ENCODE measurements at regions not wholly inside any gene's neighbourhood (a gene's known extent, or its start where the extent isn't known, plus 50 kb on each side); places are given as distances from the start of the nearest gene placed in this dataset.

DNA sequence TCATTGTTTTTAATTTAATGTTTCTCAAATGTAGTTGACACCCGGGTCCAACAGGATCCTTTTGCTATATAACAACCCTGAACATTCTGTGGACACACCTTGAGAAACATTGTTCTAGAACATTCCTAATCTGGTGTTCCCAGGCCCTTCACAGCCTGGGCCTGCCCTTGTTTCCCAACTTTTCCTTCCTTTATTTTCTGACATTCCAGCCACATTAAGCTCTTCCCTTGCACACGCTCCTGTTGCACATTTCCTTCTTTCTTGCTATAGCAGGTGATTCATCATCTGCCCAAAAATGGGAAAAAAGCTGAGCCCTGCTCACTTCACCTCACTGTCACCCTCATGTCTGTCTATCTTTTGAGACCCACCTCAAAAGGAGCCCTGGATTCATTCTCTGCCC lies 67.9 kb upstream of the MARCHF10 start:
- DNase-seq (ENCODE audit: low read depth, low spot score) = no peak
- in situ Hi-C loops (cut with HindIII; ENCODE audit: low sequenced_read_pairs) = no loop called here
- TF ChIP-seq, protein P1, sequence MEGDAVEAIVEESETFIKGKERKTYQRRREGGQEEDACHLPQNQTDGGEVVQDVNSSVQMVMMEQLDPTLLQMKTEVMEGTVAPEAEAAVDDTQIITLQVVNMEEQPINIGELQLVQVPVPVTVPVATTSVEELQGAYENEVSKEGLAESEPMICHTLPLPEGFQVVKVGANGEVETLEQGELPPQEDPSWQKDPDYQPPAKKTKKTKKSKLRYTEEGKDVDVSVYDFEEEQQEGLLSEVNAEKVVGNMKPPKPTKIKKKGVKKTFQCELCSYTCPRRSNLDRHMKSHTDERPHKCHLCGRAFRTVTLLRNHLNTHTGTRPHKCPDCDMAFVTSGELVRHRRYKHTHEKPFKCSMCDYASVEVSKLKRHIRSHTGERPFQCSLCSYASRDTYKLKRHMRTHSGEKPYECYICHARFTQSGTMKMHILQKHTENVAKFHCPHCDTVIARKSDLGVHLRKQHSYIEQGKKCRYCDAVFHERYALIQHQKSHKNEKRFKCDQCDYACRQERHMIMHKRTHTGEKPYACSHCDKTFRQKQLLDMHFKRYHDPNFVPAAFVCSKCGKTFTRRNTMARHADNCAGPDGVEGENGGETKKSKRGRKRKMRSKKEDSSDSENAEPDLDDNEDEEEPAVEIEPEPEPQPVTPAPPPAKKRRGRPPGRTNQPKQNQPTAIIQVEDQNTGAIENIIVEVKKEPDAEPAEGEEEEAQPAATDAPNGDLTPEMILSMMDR (IDR thresholded peaks at IDR 0.05; ENCODE audit: low read depth, low read length) = no peak
- no peak overlapping the region for H3K4me3 ChIP-seq (ENCODE audit: low read depth, low read length)

DNA sequence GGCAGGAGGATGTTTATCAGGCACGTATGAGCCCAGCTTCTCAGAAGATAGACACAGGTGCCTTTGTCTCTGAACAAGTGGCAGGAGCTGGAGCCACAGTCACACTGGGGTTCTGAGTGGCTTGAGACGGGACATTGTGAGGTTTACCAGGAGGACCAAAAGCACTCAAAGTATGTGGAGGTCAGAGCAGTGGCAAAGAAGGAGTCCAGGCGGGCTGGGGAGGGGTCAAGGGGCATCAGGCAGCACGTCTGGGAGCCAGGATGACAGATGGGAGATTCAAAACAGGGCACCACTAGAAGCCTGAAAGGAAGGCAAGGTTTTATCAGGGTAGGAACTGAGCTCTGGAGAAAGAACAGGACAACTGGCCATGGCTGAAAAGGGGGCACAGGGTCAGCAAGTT lies 67.2 kb upstream of the MARCHF10 start:
- no peak for DNase-seq (ENCODE audit: low read depth, low spot score)
- in situ Hi-C loops (cut with HindIII; ENCODE audit: low sequenced_read_pairs) = no loop called here
- TF ChIP-seq, protein P1 (IDR thresholded peaks at IDR 0.05; ENCODE audit: low read depth, low read length) = no peak
- H3K4me3 ChIP-seq (ENCODE audit: low read depth, low read length) = no peak overlapping the region

DNA sequence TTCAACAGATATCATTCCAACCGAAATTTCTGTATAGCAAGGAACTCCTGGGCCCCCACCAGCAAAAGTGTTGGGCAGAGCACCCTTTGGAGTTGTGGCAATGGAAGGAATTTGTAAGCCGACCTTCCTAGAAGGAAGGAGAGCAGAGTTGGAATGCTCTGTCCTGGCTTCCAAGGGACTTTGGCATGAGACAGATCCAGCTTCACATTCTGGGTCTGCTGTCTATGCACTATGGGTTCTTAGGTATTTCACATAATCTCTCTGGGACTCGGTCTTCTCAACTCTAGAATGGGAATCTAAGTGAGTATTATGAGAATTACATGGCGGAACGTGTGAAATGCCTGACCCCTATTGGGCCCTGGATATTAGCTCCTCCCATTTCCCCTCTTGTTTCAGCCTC lies 63.2 kb upstream of the MARCHF10 start:
- in situ Hi-C loops (cut with HindIII; ENCODE audit: low sequenced_read_pairs) = no loop called here
- DNase-seq (ENCODE audit: low read depth, low spot score) = no peak
- no peak overlapping the region for H3K4me3 ChIP-seq (ENCODE audit: low read depth, low read length)
- TF ChIP-seq, protein P1 (IDR thresholded peaks at IDR 0.05; ENCODE audit: low read depth, low read length) = no peak

DNA sequence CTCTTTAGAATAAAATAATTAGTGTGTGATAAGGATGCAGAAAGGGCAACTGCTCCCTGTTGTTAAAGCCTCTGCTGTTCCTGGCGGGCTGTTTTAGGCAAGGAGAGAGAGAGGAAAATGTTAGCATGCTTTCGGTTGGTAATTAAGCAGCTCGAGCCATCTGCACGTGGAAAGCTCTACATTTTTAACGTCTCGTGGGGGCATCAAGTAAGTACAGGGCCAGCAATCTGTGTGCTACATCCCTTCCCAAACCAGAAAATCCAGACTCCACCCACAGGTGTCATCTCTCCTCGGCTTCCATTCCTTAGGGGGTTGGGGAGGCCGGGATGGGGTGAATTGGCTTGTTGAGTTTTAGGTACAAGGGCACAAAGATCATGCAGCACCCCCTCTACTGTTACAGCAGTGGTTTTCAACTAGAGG lies 62.4 kb upstream of the MARCHF10 start:
- TF ChIP-seq, protein P1 (IDR thresholded peaks at IDR 0.05; ENCODE audit: low read depth, low read length) = no peak
- H3K4me3 ChIP-seq (ENCODE audit: low read depth, low read length) = no peak overlapping the region
- in situ Hi-C loops (cut with HindIII; ENCODE audit: low sequenced_read_pairs) = no loop called here
- no peak for DNase-seq (ENCODE audit: low read depth, low spot score)

DNA sequence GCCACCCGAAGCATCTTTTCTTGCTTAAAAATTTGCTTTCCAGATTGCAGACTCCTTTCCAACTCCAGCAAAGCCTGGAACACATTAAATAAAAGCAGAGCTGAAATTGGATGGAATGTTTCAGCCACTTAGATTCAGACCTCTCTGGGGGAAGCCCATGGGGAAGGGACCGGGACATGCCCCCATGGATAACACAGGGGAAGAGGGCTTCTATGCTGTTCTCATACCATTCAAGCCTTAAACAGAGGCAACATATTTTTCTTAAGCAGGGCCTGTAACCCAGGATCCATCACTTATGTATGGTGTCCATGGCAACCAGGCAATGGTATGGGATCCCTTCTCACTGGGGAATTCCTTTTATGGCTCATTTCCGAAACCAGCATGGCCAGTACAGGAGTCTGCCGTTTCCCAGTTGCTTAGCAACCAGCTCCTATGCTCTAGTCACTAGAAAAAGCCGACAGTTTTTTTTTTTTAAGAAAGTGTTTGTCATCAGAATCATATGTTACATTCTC lies 62.0 kb upstream of the MARCHF10 start:
- H3K4me3 ChIP-seq (ENCODE audit: low read depth, low read length) = no peak overlapping the region
- TF ChIP-seq, protein P1 (IDR thresholded peaks at IDR 0.05; ENCODE audit: low read depth, low read length) = no peak
- in situ Hi-C loops (cut with HindIII; ENCODE audit: low sequenced_read_pairs) = no loop called here
- peak; percentile 84 for DNase-seq (ENCODE audit: low read depth, low spot score)

DNA sequence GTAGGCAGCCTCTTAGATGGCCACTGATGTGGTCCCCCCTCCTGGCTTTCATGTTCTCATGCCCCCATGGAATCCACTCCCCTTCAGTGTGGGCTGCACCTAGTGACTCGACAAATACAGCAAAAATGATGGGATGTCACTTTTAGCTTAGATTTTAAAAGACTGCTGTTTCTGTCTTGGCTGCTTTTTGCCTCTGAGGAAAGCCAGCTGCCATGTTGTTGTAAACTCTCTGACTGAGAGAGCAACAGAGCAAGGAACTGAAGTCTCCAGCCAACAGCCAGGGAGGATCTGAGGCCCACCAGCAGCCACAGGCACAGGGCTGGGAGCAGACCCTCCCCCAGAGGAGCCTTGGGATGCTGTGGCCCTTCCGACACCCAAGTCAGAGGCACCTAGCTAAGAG lies 60.6 kb upstream of the MARCHF10 start:
- H3K4me3 ChIP-seq (ENCODE audit: low read depth, low read length) = no peak overlapping the region
- in situ Hi-C loops (cut with HindIII; ENCODE audit: low sequenced_read_pairs) = no loop called here
- no peak for DNase-seq (ENCODE audit: low read depth, low spot score)
- TF ChIP-seq, protein P1 (IDR thresholded peaks at IDR 0.05; ENCODE audit: low read depth, low read length) = no peak

DNA sequence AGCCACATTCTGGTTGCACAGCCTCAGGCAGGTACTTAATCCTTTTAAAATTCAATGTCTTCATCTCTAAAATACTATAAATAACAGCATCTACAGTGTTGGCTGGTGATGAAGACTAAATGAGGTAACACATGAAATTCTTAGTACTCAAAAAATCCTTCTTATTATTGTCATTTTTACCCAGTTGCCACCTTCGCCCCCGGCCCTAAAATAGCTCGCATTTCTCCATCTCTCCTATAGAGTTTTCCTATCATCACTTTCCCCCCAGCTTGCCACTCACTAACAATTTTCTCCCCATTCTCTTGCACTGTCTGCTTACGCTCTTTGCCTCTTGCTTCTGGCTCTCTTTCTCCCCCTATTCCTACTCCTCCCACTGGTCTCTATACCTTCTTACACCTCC lies 59.9 kb upstream of the MARCHF10 start:
- in situ Hi-C loops (cut with HindIII; ENCODE audit: low sequenced_read_pairs) = no loop called here
- no peak overlapping the region for H3K4me3 ChIP-seq (ENCODE audit: low read depth, low read length)
- no peak for DNase-seq (ENCODE audit: low read depth, low spot score)
- TF ChIP-seq, protein P1 (IDR thresholded peaks at IDR 0.05; ENCODE audit: low read depth, low read length) = no peak

All from astrocyte of the spinal cord (primary cell).